HG02840 (cell line): ENCODE measurements at regions not wholly inside any gene's neighbourhood (a gene's known extent, or its start where the extent isn't known, plus 50 kb on each side); places are given as distances from the start of the nearest gene placed in this dataset.
"Not testable (repeated sequence)": the region's sequence is repeated elsewhere in the genome, so short reads cannot be mapped to it uniquely, and the experiment has no call there.

ENCODE experiments used
- ATAC-seq: cut with Tn5 transposase; IDR thresholded peaks from one replicate; pipeline ENCODE4 v1.9.1; 2021; ENCODE audit warnings: mild to moderate bottlenecking, moderate library complexity, moderate number of reproducible peaks; ENCODE audit not compliant: unreplicated experiment, low FRiP score

DNA sequence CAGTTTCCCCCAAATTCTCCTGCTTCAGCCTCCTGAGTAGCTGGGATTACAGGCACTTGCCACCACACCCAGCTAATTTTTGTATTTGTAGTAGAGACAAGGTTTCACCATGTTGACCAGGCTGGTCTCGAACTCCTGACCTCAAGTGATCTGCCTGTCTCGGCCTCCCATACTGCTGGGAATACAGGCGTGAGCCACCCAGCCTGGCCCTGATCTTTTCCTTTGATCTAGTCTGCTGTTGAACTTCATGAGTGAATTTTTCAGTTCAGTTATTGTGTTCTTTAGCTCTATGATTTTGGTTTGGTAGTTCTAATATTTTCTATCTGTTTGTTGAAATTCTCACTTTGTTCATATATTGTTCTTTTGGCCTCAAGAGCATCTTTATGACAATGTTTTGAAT is 83.4 kb upstream of the RAP2C start:
- ATAC-seq, result not testable (repeated sequence)

- no peak for ATAC-seq
Observed at GRCh38 chrX:132294776-132295495, 75.7 kb upstream of the RAP2C start.

- no peak for ATAC-seq
Observed at GRCh38 chrX:132294192-132294591, 74.9 kb upstream of the RAP2C start.

- ATAC-seq, result peak; percentile 74
Observed at GRCh38 chrX:132292793-132293192, 73.5 kb upstream of the RAP2C start.

- ATAC-seq, result no peak
Observed at GRCh38 chrX:132277953-132278614, 58.8 kb upstream of the RAP2C start.

DNA sequence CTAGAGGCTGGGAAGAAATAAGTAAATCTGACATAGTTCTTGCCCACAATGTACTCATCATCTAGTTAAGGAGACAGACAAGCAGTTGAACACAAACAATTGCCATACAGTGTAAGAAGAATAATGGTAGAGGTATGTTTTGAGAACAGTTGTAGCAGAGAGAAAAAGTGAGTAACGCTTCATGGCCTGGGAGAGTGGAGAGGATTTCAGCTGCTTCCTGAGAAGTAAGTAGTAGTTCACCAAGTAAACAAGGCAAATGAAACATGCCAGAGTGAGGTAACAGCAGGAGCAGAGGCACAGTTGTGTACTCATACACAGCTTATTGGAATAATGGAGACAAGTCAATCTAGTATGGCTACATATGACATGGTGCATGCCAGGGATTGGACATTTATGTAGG is 53.6 kb upstream of the RAP2C start:
- no peak for ATAC-seq

GRCh38 chrX:132271311-132271778 is 52.1 kb upstream of the RAP2C start:
- no peak for ATAC-seq

- no peak for ATAC-seq
Observed at GRCh38 chrX:132270699-132271098, 51.5 kb upstream of the RAP2C start.

DNA sequence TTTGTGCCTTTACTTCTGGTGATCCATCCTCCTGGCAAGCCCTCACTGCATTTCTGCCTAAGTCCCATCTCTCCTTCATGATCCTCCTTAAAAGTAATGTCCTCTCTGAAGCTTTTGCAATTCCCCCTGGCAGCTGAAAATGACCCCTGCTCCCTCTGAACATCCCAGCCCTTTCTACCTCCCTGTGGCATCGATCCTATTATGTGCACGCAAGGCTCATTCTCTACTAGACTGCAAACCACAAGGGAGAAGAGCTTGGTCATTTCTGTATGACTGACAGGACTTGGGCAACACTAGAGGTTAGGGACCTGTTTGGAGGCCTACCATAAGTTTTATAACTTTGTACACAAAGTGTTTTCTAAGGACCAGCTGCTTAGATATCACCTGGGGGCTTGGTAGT is 50.8 kb upstream of the RAP2C start:
- no peak for ATAC-seq
